IMR-90 (cell line): ENCODE measurements at regions not wholly inside any gene's neighbourhood (a gene's known extent, or its start where the extent isn't known, plus 50 kb on each side); places are given as distances from the start of the nearest gene placed in this dataset.

Experiments used
- CEBPB ChIP-seq: IDR thresholded peaks from 2 replicates; pipeline ENCODE4 v1.6.1; 2012; ENCODE audit warnings: low read depth, low read length, improper control_type of control experiment
- CTCF ChIP-seq: conservative IDR thresholded peaks from 2 replicates; pipeline ENCODE4 v1.5.1; 2012; ENCODE audit warnings: mild to moderate bottlenecking, low read depth, low read length, improper control_type of control experiment
- FOS ChIP-seq: fragments of 150-350 bp; IDR thresholded peaks from 2 replicates; pipeline ENCODE4 v1.6.1; 2016; ENCODE audit warnings: low read depth, low read length
- POLR2A ChIP-seq: IDR thresholded peaks from 2 replicates; pipeline ENCODE4 v1.6.1; 2012; ENCODE audit warnings: mild to moderate bottlenecking, low read depth, low read length
- RCOR1 ChIP-seq: IDR thresholded peaks from 2 replicates; pipeline ENCODE4 v1.6.1; 2012; ENCODE audit warnings: mild to moderate bottlenecking, low read length, improper control_type of control experiment; ENCODE audit not compliant: insufficient replicate concordance
- RFX5 ChIP-seq: IDR thresholded peaks from 2 replicates; pipeline ENCODE4 v1.8.0; 2012; ENCODE audit warnings: low read depth, mild to moderate bottlenecking, low read length, moderate library complexity
- USF2 ChIP-seq: fragments of 150-350 bp; IDR thresholded peaks from 2 replicates; pipeline ENCODE4 v1.6.1; 2017; ENCODE audit warnings: mild to moderate bottlenecking, antibody characterized with exemption, low read length, low read depth

GRCh38 chr15:96066852-96067495, 263.5 kb upstream of the NR2F2 start:
- TF ChIP-seq CTCF (no peak), RCOR1 (no peak), FOS (no peak), POLR2A (no peak), CEBPB (no peak), RFX5 (no peak), USF2 (no peak)
